ENCODE measurements at regions not wholly inside any gene's neighbourhood (a gene's known extent, or its start where the extent isn't known, plus 50 kb on each side); places are given as distances from the start of the nearest gene placed in this dataset.

- Mint-ChIP-seq H3K27me3 (peaks cover 3% of the 10 kb centered on the region), H3K4me3 (no peak overlapping the region), H3K9me3 (ENCODE audit: low read depth) (peaks cover 7% of the 10 kb centered on the region), H3K36me3 (no peaks in the 10 kb centered on the region), H3K4me1 (ENCODE audit: low read depth) (no peaks in the 10 kb centered on the region), H3K27ac (no peak overlapping the region)
Measured at GRCh38 chr9:107999011-107999410, 509.4 kb upstream of the KLF4 start.

GRCh38 chr9:107994648-107995047, 505.1 kb upstream of the KLF4 start:
- no peak overlapping the region for H3K27ac Mint-ChIP-seq
- no peaks in the 10 kb centered on the region for H3K27me3 Mint-ChIP-seq
- no peak overlapping the region for H3K4me3 Mint-ChIP-seq
- H3K4me1 Mint-ChIP-seq (ENCODE audit: low read depth): no peaks in the 10 kb centered on the region
- no peaks in the 10 kb centered on the region for H3K36me3 Mint-ChIP-seq
- H3K9me3 Mint-ChIP-seq (ENCODE audit: low read depth): peaks cover 8% of the 10 kb centered on the region

GRCh38 chr9:107992271-107992670, 502.7 kb upstream of the KLF4 start:
- no peaks in the 10 kb centered on the region for H3K36me3 Mint-ChIP-seq
- no peak overlapping the region for H3K4me3 Mint-ChIP-seq
- H3K27ac Mint-ChIP-seq: no peak overlapping the region
- H3K27me3 Mint-ChIP-seq: no peaks in the 10 kb centered on the region
- no peaks in the 10 kb centered on the region for H3K4me1 Mint-ChIP-seq (ENCODE audit: low read depth)
- H3K9me3 Mint-ChIP-seq (ENCODE audit: low read depth): peaks cover 8% of the 10 kb centered on the region

- H3K27me3 Mint-ChIP-seq: no peaks in the 10 kb centered on the region
- H3K36me3 Mint-ChIP-seq: no peaks in the 10 kb centered on the region
- no peaks in the 10 kb centered on the region for H3K4me1 Mint-ChIP-seq (ENCODE audit: low read depth)
- peaks cover 8% of the 10 kb centered on the region for H3K9me3 Mint-ChIP-seq (ENCODE audit: low read depth)
- H3K4me3 Mint-ChIP-seq: no peak overlapping the region
- no peak overlapping the region for H3K27ac Mint-ChIP-seq
Measured at GRCh38 chr9:107991581-107991980, 502.0 kb upstream of the KLF4 start.

- Mint-ChIP-seq H3K27me3 (no peaks in the 10 kb centered on the region), H3K9me3 (ENCODE audit: low read depth) (peaks cover 5% of the 10 kb centered on the region), H3K4me3 (no peak overlapping the region), H3K27ac (no peak overlapping the region), H3K4me1 (ENCODE audit: low read depth) (no peaks in the 10 kb centered on the region), H3K36me3 (no peaks in the 10 kb centered on the region)
Measured at GRCh38 chr9:107989544-107989943, 500.0 kb upstream of the KLF4 start.

GRCh38 chr9:107989099-107989498, 499.5 kb upstream of the KLF4 start:
- H3K9me3 Mint-ChIP-seq (ENCODE audit: low read depth): peaks cover 5% of the 10 kb centered on the region
- H3K4me1 Mint-ChIP-seq (ENCODE audit: low read depth): no peaks in the 10 kb centered on the region
- no peaks in the 10 kb centered on the region for H3K27me3 Mint-ChIP-seq
- no peak overlapping the region for H3K4me3 Mint-ChIP-seq
- H3K36me3 Mint-ChIP-seq: no peaks in the 10 kb centered on the region
- H3K27ac Mint-ChIP-seq: no peak overlapping the region

- Mint-ChIP-seq H3K9me3 (ENCODE audit: low read depth) (no peaks in the 10 kb centered on the region), H3K36me3 (no peaks in the 10 kb centered on the region), H3K27me3 (no peaks in the 10 kb centered on the region), H3K4me3 (no peak overlapping the region), H3K4me1 (ENCODE audit: low read depth) (no peaks in the 10 kb centered on the region), H3K27ac (no peak overlapping the region)
Measured at GRCh38 chr9:107984956-107985355, 495.4 kb upstream of the KLF4 start.

GRCh38 chr9:107983762-107984161, 494.2 kb upstream of the KLF4 start:
- Mint-ChIP-seq H3K36me3 (no peaks in the 10 kb centered on the region), H3K9me3 (ENCODE audit: low read depth) (no peaks in the 10 kb centered on the region), H3K4me3 (no peak overlapping the region), H3K27me3 (no peaks in the 10 kb centered on the region), H3K4me1 (ENCODE audit: low read depth) (no peaks in the 10 kb centered on the region), H3K27ac (no peak overlapping the region)

- Mint-ChIP-seq H3K27me3 (no peaks in the 10 kb centered on the region), H3K36me3 (no peaks in the 10 kb centered on the region), H3K4me3 (no peak overlapping the region), H3K9me3 (ENCODE audit: low read depth) (no peaks in the 10 kb centered on the region), H3K4me1 (ENCODE audit: low read depth) (no peaks in the 10 kb centered on the region), H3K27ac (no peak overlapping the region)
Measured at GRCh38 chr9:107983181-107983603, 493.6 kb upstream of the KLF4 start.

- no peaks in the 10 kb centered on the region for H3K27me3 Mint-ChIP-seq
- H3K36me3 Mint-ChIP-seq: no peaks in the 10 kb centered on the region
- no peaks in the 10 kb centered on the region for H3K4me1 Mint-ChIP-seq (ENCODE audit: low read depth)
- H3K9me3 Mint-ChIP-seq (ENCODE audit: low read depth): no peaks in the 10 kb centered on the region
- H3K27ac Mint-ChIP-seq: no peak overlapping the region
- H3K4me3 Mint-ChIP-seq: no peak overlapping the region
Measured at GRCh38 chr9:107982745-107983144, 493.2 kb upstream of the KLF4 start.

GRCh38 chr9:107982001-107982400, 492.4 kb upstream of the KLF4 start:
- Mint-ChIP-seq H3K36me3 (no peaks in the 10 kb centered on the region), H3K27me3 (no peaks in the 10 kb centered on the region), H3K9me3 (ENCODE audit: low read depth) (no peaks in the 10 kb centered on the region), H3K4me3 (no peak overlapping the region), H3K4me1 (ENCODE audit: low read depth) (no peaks in the 10 kb centered on the region), H3K27ac (no peak overlapping the region)

- H3K4me1 Mint-ChIP-seq (ENCODE audit: low read depth): no peaks in the 10 kb centered on the region
- H3K27me3 Mint-ChIP-seq: no peaks in the 10 kb centered on the region
- H3K9me3 Mint-ChIP-seq (ENCODE audit: low read depth): no peaks in the 10 kb centered on the region
- H3K27ac Mint-ChIP-seq: no peak overlapping the region
- no peak overlapping the region for H3K4me3 Mint-ChIP-seq
- H3K36me3 Mint-ChIP-seq: no peaks in the 10 kb centered on the region
Measured at GRCh38 chr9:107980984-107981383, 491.4 kb upstream of the KLF4 start.

GRCh38 chr9:107976767-107977166, 487.2 kb upstream of the KLF4 start:
- Mint-ChIP-seq H3K4me1 (ENCODE audit: low read depth) (no peaks in the 10 kb centered on the region), H3K27ac (no peak overlapping the region), H3K36me3 (no peaks in the 10 kb centered on the region), H3K27me3 (no peaks in the 10 kb centered on the region), H3K4me3 (no peak overlapping the region), H3K9me3 (ENCODE audit: low read depth) (peaks cover 8% of the 10 kb centered on the region)

- no peaks in the 10 kb centered on the region for H3K36me3 Mint-ChIP-seq
- no peaks in the 10 kb centered on the region for H3K4me1 Mint-ChIP-seq (ENCODE audit: low read depth)
- peaks cover 8% of the 10 kb centered on the region for H3K9me3 Mint-ChIP-seq (ENCODE audit: low read depth)
- no peaks in the 10 kb centered on the region for H3K27me3 Mint-ChIP-seq
- H3K27ac Mint-ChIP-seq: no peak overlapping the region
- H3K4me3 Mint-ChIP-seq: no peak overlapping the region
Measured at GRCh38 chr9:107975426-107976010, 485.9 kb upstream of the KLF4 start.

GRCh38 chr9:107973451-107973850, 483.9 kb upstream of the KLF4 start:
- Mint-ChIP-seq H3K27ac (no peak overlapping the region), H3K4me1 (ENCODE audit: low read depth) (no peaks in the 10 kb centered on the region), H3K36me3 (no peaks in the 10 kb centered on the region), H3K27me3 (no peaks in the 10 kb centered on the region), H3K4me3 (no peak overlapping the region), H3K9me3 (ENCODE audit: low read depth) (peaks cover 8% of the 10 kb centered on the region)

GRCh38 chr9:107972346-107972745, 482.8 kb upstream of the KLF4 start:
- peaks cover 8% of the 10 kb centered on the region for H3K9me3 Mint-ChIP-seq (ENCODE audit: low read depth)
- no peaks in the 10 kb centered on the region for H3K36me3 Mint-ChIP-seq
- no peaks in the 10 kb centered on the region for H3K27me3 Mint-ChIP-seq
- H3K4me1 Mint-ChIP-seq (ENCODE audit: low read depth): no peaks in the 10 kb centered on the region
- no peak overlapping the region for H3K27ac Mint-ChIP-seq
- H3K4me3 Mint-ChIP-seq: no peak overlapping the region

Measured in activated naive CD8-positive, alpha-beta T cell (primary cell).